ENCODE measurements at regions not wholly inside any gene's neighbourhood (a gene's known extent, or its start where the extent isn't known, plus 50 kb on each side); places are given as distances from the start of the nearest gene placed in this dataset.
"Not testable (repeated sequence)": the region's sequence is repeated elsewhere in the genome, so short reads cannot be mapped to it uniquely, and the experiment has no call there.

- DNase-seq = no peak
Observed at GRCh38 chr13:39895254-39895653, 239.8 kb downstream of the COG6 start.

GRCh38 chr13:39897636-39898035, 242.2 kb downstream of the COG6 start:
- DNase-seq = no peak

GRCh38 chr13:39900106-39900750, 244.8 kb downstream of the COG6 start:
- no peak for DNase-seq

GRCh38 chr13:39904959-39905358, 249.5 kb downstream of the COG6 start:
- no peak for DNase-seq

GRCh38 chr13:39909634-39910033, 254.2 kb downstream of the COG6 start:
- DNase-seq = no peak

- no peak for DNase-seq
Observed at GRCh38 chr13:39910041-39910440, 254.6 kb downstream of the COG6 start.

GRCh38 chr13:39910833-39911232, 255.4 kb downstream of the COG6 start:
- DNase-seq = no peak

- no peak for DNase-seq
Observed at GRCh38 chr13:39913339-39913738, 257.9 kb downstream of the COG6 start.

GRCh38 chr13:39913928-39914327, 258.5 kb downstream of the COG6 start:
- no peak for DNase-seq

- no peak for DNase-seq
Observed at GRCh38 chr13:39915418-39915817, 260.0 kb downstream of the COG6 start.

GRCh38 chr13:39916330-39916729, 260.9 kb downstream of the COG6 start:
- no peak for DNase-seq

GRCh38 chr13:39918620-39919236, 263.3 kb downstream of the COG6 start:
- no peak for DNase-seq

- no peak for DNase-seq
Observed at GRCh38 chr13:39920613-39921012, 265.2 kb downstream of the COG6 start.

GRCh38 chr13:39926345-39926744, 270.9 kb downstream of the COG6 start:
- no peak for DNase-seq

- DNase-seq = no peak
Observed at GRCh38 chr13:39928261-39928660, 272.8 kb downstream of the COG6 start.

GRCh38 chr13:39929583-39929982, 274.1 kb downstream of the COG6 start:
- no peak for DNase-seq

- no peak for DNase-seq
Observed at GRCh38 chr13:39930060-39930459, 274.6 kb downstream of the COG6 start.

GRCh38 chr13:39930544-39931444, 275.3 kb downstream of the COG6 start:
- no peak for DNase-seq

GRCh38 chr13:39931505-39931904, 276.0 kb downstream of the COG6 start:
- DNase-seq = no peak

GRCh38 chr13:39932514-39932913, 277.1 kb downstream of the COG6 start:
- not testable (repeated sequence) for DNase-seq

GRCh38 chr13:39935155-39935554, 279.7 kb downstream of the COG6 start:
- no peak for DNase-seq

GRCh38 chr13:39938596-39938995, 283.1 kb downstream of the COG6 start:
- no peak for DNase-seq

- DNase-seq = no peak
Observed at GRCh38 chr13:39941236-39941635, 285.8 kb downstream of the COG6 start.
